ENCODE measurements at regions not wholly inside any gene's neighbourhood (a gene's known extent, or its start where the extent isn't known, plus 50 kb on each side); places are given as distances from the start of the nearest gene placed in this dataset.

GRCh38 chr5:57383093-57383861, 99.3 kb downstream of the ACTBL2 start:
- Histone ChIP-seq H2AFZ (ENCODE audit: low read length) (no peak overlapping the region), H4K20me1 (ENCODE audit: insufficient read depth, low read length) (no peaks in the 10 kb centered on the region), H3K9me3 (replicated peaks; ENCODE audit: insufficient read depth, low read length) (no peaks in the 10 kb centered on the region), H3K79me2 (ENCODE audit: low read length) (no peaks in the 10 kb centered on the region), H3K27ac (ENCODE audit: low read length) (no peak overlapping the region), H3K9ac (ENCODE audit: low read length) (no peak overlapping the region), H3K36me3 (replicated peaks; ENCODE audit: insufficient read depth, low read length) (no peaks in the 10 kb centered on the region), H3K27me3 (replicated peaks; ENCODE audit: insufficient read depth, low read length) (no peaks in the 10 kb centered on the region), H3F3A (ENCODE audit: insufficient read depth, low read length) (no peaks in the 10 kb centered on the region), H3K9me2 (replicated peaks; ENCODE audit: insufficient read depth, low read length) (no peaks in the 10 kb centered on the region), H3K4me1 (ENCODE audit: low read length) (no peaks in the 10 kb centered on the region), H3K4me3 (ENCODE audit: low read length) (no peak overlapping the region), H3K4me2 (ENCODE audit: low read depth, low read length) (no peak overlapping the region)
- DNase-seq = no peak
- TF ChIP-seq EZH2phosphoT487 (IDR thresholded peaks at IDR 0.05; ENCODE audit: low read length) = no peak
- TF ChIP-seq EZH2 (optimal IDR thresholded peaks at IDR 0.05; ENCODE audit: low read depth, low read length) = no peak
- TF ChIP-seq CTCF (IDR thresholded peaks at IDR 0.05; ENCODE audit: low read length) = no peak

DNA sequence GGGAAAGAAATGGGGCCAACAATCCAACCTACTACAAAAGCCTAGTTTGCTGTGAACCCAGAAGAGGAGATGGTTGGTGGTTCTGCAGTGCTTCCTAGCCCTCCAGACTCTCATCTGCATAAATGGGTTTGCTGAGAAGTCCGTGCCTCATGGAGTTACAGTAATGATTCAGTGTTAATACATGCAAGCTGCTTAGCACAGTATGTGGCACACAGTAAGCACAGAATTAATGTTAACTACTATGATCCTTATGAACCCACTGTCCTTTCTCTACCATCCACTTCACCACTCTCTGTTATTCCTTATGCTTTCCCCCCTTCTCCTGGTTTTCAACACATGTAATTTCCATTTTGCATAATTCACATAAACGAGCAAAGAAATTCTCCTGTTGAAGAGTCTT, 100.0 kb downstream of the ACTBL2 start:
- Histone ChIP-seq H3K79me2 (ENCODE audit: low read length) (no peaks in the 10 kb centered on the region), H3F3A (ENCODE audit: insufficient read depth, low read length) (no peaks in the 10 kb centered on the region), H3K4me1 (ENCODE audit: low read length) (no peaks in the 10 kb centered on the region), H2AFZ (ENCODE audit: low read length) (no peak overlapping the region), H3K4me3 (ENCODE audit: low read length) (no peak overlapping the region), H3K9me2 (replicated peaks; ENCODE audit: insufficient read depth, low read length) (no peaks in the 10 kb centered on the region), H3K4me2 (ENCODE audit: low read depth, low read length) (no peak overlapping the region), H3K36me3 (replicated peaks; ENCODE audit: insufficient read depth, low read length) (no peaks in the 10 kb centered on the region), H3K27me3 (replicated peaks; ENCODE audit: insufficient read depth, low read length) (no peaks in the 10 kb centered on the region), H3K9me3 (replicated peaks; ENCODE audit: insufficient read depth, low read length) (no peaks in the 10 kb centered on the region), H3K27ac (ENCODE audit: low read length) (no peak overlapping the region), H4K20me1 (ENCODE audit: insufficient read depth, low read length) (no peaks in the 10 kb centered on the region), H3K9ac (ENCODE audit: low read length) (no peak overlapping the region)
- no peak for TF ChIP-seq CTCF (IDR thresholded peaks at IDR 0.05; ENCODE audit: low read length)
- TF ChIP-seq EZH2 (optimal IDR thresholded peaks at IDR 0.05; ENCODE audit: low read depth, low read length) = no peak
- no peak for TF ChIP-seq EZH2phosphoT487 (IDR thresholded peaks at IDR 0.05; ENCODE audit: low read length)
- no peak for DNase-seq

DNA sequence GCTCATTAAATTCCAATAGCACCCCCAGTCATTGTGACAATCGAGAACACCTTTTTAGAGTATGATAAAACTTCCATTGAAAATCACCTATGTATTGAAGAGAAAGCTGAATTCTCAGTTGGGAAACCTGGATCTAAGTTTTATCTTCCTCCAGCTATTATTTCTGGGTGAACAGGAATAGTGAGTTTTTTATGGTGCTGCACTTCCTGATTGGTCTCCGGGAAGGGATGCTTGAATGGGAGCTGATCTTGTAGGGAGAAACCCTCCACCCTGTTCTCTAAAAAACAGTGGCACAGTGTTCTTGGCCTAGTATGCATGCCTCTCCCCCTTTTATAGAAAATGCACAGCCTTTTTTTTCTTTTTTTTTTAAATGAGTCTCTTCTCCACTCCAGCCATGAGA, 112.2 kb downstream of the ACTBL2 start:
- Histone ChIP-seq H3K79me2 (ENCODE audit: low read length) (no peaks in the 10 kb centered on the region), H3K36me3 (replicated peaks; ENCODE audit: insufficient read depth, low read length) (no peaks in the 10 kb centered on the region), H3K9me2 (replicated peaks; ENCODE audit: insufficient read depth, low read length) (no peaks in the 10 kb centered on the region), H2AFZ (ENCODE audit: low read length) (no peak overlapping the region), H3F3A (ENCODE audit: insufficient read depth, low read length) (no peaks in the 10 kb centered on the region), H3K27ac (ENCODE audit: low read length) (no peak overlapping the region), H3K9me3 (replicated peaks; ENCODE audit: insufficient read depth, low read length) (no peaks in the 10 kb centered on the region), H4K20me1 (ENCODE audit: insufficient read depth, low read length) (no peaks in the 10 kb centered on the region), H3K4me3 (ENCODE audit: low read length) (no peak overlapping the region), H3K4me2 (ENCODE audit: low read depth, low read length) (no peak overlapping the region), H3K9ac (ENCODE audit: low read length) (no peak overlapping the region), H3K27me3 (replicated peaks; ENCODE audit: insufficient read depth, low read length) (no peaks in the 10 kb centered on the region), H3K4me1 (ENCODE audit: low read length) (no peaks in the 10 kb centered on the region)
- no peak for TF ChIP-seq CTCF (IDR thresholded peaks at IDR 0.05; ENCODE audit: low read length)
- no peak for TF ChIP-seq EZH2 (optimal IDR thresholded peaks at IDR 0.05; ENCODE audit: low read depth, low read length)
- no peak for TF ChIP-seq EZH2phosphoT487 (IDR thresholded peaks at IDR 0.05; ENCODE audit: low read length)
- DNase-seq = no peak

Data from MM.1S (cell line).